Upper lobe of left lung (tissue), 6 donors: ENCODE measurements at regions not wholly inside any gene's neighbourhood (a gene's known extent, or its start where the extent isn't known, plus 50 kb on each side); places are given as distances from the start of the nearest gene placed in this dataset.

Source experiments
- ATAC-seq, 2 donors: fragments of 200-7000 bp; cut with Tn5 transposase; one replicate each; pipeline ENCODE4 v1.9.1; 2022; ENCODE audit warnings: mild to moderate bottlenecking in 2 of 2, moderate library complexity in 2 of 2; ENCODE audit not compliant: low FRiP score in 2 of 2
- DNase-seq, 2 donors: peaks; one replicate each; pipeline ENCODE4 v3.0.0-alpha.2; 2019 to 2020
- H3K27ac ChIP-seq, 4 donors: fragments of 200-600 bp; sonication (generic); one replicate each; pipeline ENCODE4 v1.5.1; 2016 to 2019
- H3K27me3 ChIP-seq, 4 donors: fragments of 200-600 bp; sonication (generic); one replicate each; pipeline ENCODE4 v1.5.1; 2017 to 2019
- H3K36me3 ChIP-seq, 4 donors: fragments of 200-600 bp; sonication (generic); one replicate each; pipeline ENCODE4 v1.5.1; 2016 to 2019
- H3K4me1 ChIP-seq, 4 donors: fragments of 200-600 bp; sonication (generic); one replicate each; pipeline ENCODE4 v1.5.1; 2018 to 2019
- H3K4me3 ChIP-seq, 4 donors: fragments of 200-600 bp; sonication (generic); one replicate each; pipeline ENCODE4 v1.5.1; 2017 to 2019; ENCODE audit warnings: mild to moderate bottlenecking in 2 of 4, moderate library complexity in 1 of 4
- H3K9me3 ChIP-seq, 4 donors: fragments of 200-600 bp; sonication (generic); one replicate each; pipeline ENCODE4 v1.5.1; 2018 to 2019
- CTCF ChIP-seq, 6 experiments: fragments of 450-650 bp in 4 of 6; fragments of 200-600 bp in 2 of 6; sonication (generic) in 2 of 6; IDR thresholded peaks; one replicate each; pipeline ENCODE4 v1.5.1; 2016 to 2019; ENCODE audit warnings: antibody characterized with exemption in 6 of 6
- EP300 ChIP-seq, 4 donors: sonication (generic); formaldehyde crosslinking; IDR thresholded peaks; one replicate each; pipeline ENCODE4 v1.5.1; 2017; ENCODE audit warnings: antibody characterized with exemption in 4 of 4, control low read depth in 2 of 4
- POLR2A ChIP-seq, 4 donors: fragments of 450-650 bp; IDR thresholded peaks; one replicate each; pipeline ENCODE4 v1.5.1; 2016 to 2017; ENCODE audit warnings: antibody characterized with exemption in 4 of 4, mild to moderate bottlenecking in 2 of 4
- POLR2AphosphoS5 ChIP-seq, 2 donors: sonication (generic); formaldehyde crosslinking; IDR thresholded peaks; one replicate each; pipeline ENCODE4 v1.5.1; 2017; ENCODE audit warnings: antibody characterized with exemption in 2 of 2
- WGBS, 2 donors: methylation state at CpG; one replicate each; pipeline ENCODE4 v1.1.5; 2017 to 2018; 5-methylcytosine and 5-hydroxymethylcytosine counted together
- donor health status: DM: no; HTN: no; CAD: no; lungs with moderate emphysema.
- donor health status: DM: no; HTN: yes; CAD: no; lungs with severe emphysema.

GRCh38 chr2:22350621-22351020 is 1034.4 kb upstream of the KLHL29 start:
- Histone ChIP-seq H3K27me3 (no peaks in the 10 kb centered on the region), H3K9me3 (no peaks in the 10 kb centered on the region), H3K4me3 (no peak overlapping the region), H3K27ac (no peak overlapping the region), H3K36me3 (no peaks in the 10 kb centered on the region), H3K4me1 (no peaks in the 10 kb centered on the region)
- ATAC-seq: no peak
- TF ChIP-seq POLR2A (IDR thresholded peaks at IDR 0.05) (no peak), CTCF (IDR thresholded peaks at IDR 0.05) (no peak), EP300 (IDR thresholded peaks at IDR 0.05) (no peak), POLR2AphosphoS5 (IDR thresholded peaks at IDR 0.05) (no peak)
- WGBS, 2 donors: 85% methylated on average over 7 of the region's 7 CpGs
- no peak for DNase-seq

- WGBS, 2 donors: 42 to 59% methylated on average over 4 of the region's 4 CpGs
Measured at GRCh38 chr2:22355816-22356433, 1029.1 kb upstream of the KLHL29 start.

GRCh38 chr2:22359071-22359672 is 1025.8 kb upstream of the KLHL29 start:
- no peak for TF ChIP-seq POLR2AphosphoS5 (IDR thresholded peaks at IDR 0.05)
- H3K27ac ChIP-seq: no peak overlapping the region
- peaks cover 0 to 6% (median 2%) of the 10 kb centered on the region in 4 donors for H3K4me1 ChIP-seq
- no peaks in the 10 kb centered on the region for H3K36me3 ChIP-seq
- H3K27me3 ChIP-seq: no peaks in the 10 kb centered on the region
- H3K4me3 ChIP-seq: no peak overlapping the region
- no peak for DNase-seq
- no peaks in the 10 kb centered on the region for H3K9me3 ChIP-seq
- WGBS, 2 donors: 24 to 30% methylated on average over 2 of the region's 2 CpGs
- ATAC-seq: no peak

More at GRCh38 chr2:22355816-22356433, 1029.1 kb upstream of the KLHL29 start:
- no peak overlapping the region for H3K27ac ChIP-seq
- peak in 1 of 2 donors; percentile 46 for DNase-seq
- no peaks in the 10 kb centered on the region for H3K36me3 ChIP-seq
- H3K4me1 ChIP-seq: peaks cover 0 to 6% (median under 1%) of the 10 kb centered on the region in 4 donors
- TF ChIP-seq POLR2A (IDR thresholded peaks at IDR 0.05) (no peak), CTCF (IDR thresholded peaks at IDR 0.05) (peak; percentile 46 to 80 (median 66))
- no peaks in the 10 kb centered on the region for H3K27me3 ChIP-seq
- peak in 1 of 2 donors; percentile 80 for ATAC-seq
- no peaks in the 10 kb centered on the region for H3K9me3 ChIP-seq
- H3K4me3 ChIP-seq: no peak overlapping the region

- Histone ChIP-seq H3K27me3 (no peaks in the 10 kb centered on the region), H3K36me3 (no peaks in the 10 kb centered on the region), H3K4me3 (no peak overlapping the region), H3K27ac (no peak overlapping the region), H3K9me3 (no peaks in the 10 kb centered on the region), H3K4me1 (peaks cover 0 to 6% (median 2%) of the 10 kb centered on the region in 4 donors)
- DNase-seq (no peak), ATAC-seq (peak in 1 of 2 donors; percentile 59)
- TF ChIP-seq POLR2AphosphoS5 (IDR thresholded peaks at IDR 0.05): no peak
- no peak for TF ChIP-seq CTCF (IDR thresholded peaks at IDR 0.05)
- peak in 1 of 4 donors; percentile 42 for TF ChIP-seq EP300 (IDR thresholded peaks at IDR 0.05)
- WGBS, 2 donors: 53 to 57% methylated on average over 4 of the region's 4 CpGs
Measured at GRCh38 chr2:22360735-22361374, 1024.1 kb upstream of the KLHL29 start.

GRCh38 chr2:22361571-22361970 is 1023.4 kb upstream of the KLHL29 start:
- Histone ChIP-seq H3K4me1 (peaks cover 0 to 6% (median 2%) of the 10 kb centered on the region in 4 donors), H3K27ac (no peak overlapping the region), H3K9me3 (no peaks in the 10 kb centered on the region), H3K36me3 (no peaks in the 10 kb centered on the region), H3K27me3 (no peaks in the 10 kb centered on the region), H3K4me3 (no peak overlapping the region)
- DNase-seq (no peak), ATAC-seq (no peak)
- no peak for TF ChIP-seq POLR2AphosphoS5 (IDR thresholded peaks at IDR 0.05)
- TF ChIP-seq EP300 (IDR thresholded peaks at IDR 0.05): no peak
- no peak for TF ChIP-seq CTCF (IDR thresholded peaks at IDR 0.05)
- no peak for TF ChIP-seq POLR2A (IDR thresholded peaks at IDR 0.05)
- 83 to 87% methylated on average over 2 of the region's 2 CpGs for WGBS, 2 donors
